Activated gamma-delta T cell treated with anti-CD3 and anti-CD28 coated beads, Interleukin-2, amount 50 U/mL, for 16 hours (primary cell): ENCODE measurements at regions not wholly inside any gene's neighbourhood (a gene's known extent, or its start where the extent isn't known, plus 50 kb on each side); places are given as distances from the start of the nearest gene placed in this dataset.

Experiments
- DNase-seq: peaks from one replicate; pipeline ENCODE4 v3.0.0-alpha.2; 2020; ENCODE audit warnings: low read depth

DNA sequence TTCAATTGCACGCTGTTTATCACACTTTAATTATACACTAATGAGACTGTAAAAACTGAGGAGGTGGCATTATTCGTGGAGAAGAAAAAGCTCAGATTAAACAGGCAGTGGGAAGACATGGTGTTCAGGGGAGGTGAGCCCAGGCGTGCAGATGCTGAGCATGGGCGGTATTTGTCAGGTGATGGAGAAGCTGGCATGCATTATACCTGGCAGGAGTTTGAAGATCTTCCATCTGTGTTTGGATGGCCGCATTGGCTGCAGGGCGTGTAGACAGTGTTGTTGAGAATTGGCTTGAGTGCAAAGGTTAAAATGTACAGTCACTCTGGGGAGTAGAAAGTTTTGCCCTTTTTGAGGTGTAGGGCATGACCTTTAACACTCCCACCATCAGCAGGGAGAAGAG, 213.8 kb downstream of the ERMARD start:
- no peak for DNase-seq

DNA sequence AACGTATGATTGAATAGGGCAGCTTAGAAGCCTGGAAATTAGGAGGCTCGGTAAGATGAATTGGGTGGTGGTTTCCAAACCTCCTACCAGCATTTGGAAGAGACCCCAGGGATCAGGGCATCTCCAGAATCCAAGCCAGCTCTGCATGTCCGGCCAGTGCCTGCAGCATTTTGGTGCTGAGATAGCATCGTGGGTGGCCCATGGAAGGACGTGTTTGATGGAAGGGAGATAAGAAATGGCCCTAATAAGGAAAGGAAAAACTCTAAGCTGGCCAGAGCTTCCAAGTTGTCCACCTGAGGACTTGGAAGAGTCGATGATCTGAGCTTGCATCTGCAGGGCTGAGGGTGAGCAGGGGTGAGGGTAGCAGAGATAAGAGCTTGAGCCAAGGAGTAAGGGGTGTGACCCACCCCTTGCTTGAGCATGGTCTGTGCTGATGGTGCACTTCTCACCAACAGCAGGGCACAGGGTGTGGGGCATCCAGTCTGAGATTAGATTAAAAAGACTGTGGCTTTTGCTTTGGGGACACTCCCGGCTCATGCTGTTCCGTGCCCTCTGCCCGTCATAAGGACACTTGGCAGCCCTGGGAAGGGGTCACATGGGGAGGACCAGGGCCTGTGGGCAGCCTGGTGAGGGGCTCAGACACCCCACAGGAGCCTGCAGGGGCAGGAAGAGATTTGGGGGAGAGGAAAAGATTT, 213.2 kb downstream of the ERMARD start:
- no peak for DNase-seq

- DNase-seq = no peak
Measured at GRCh38 chr6:169963581-169964297, 212.3 kb downstream of the ERMARD start.

GRCh38 chr6:169962604-169963469, 211.4 kb downstream of the ERMARD start:
- DNase-seq = no peak

DNA sequence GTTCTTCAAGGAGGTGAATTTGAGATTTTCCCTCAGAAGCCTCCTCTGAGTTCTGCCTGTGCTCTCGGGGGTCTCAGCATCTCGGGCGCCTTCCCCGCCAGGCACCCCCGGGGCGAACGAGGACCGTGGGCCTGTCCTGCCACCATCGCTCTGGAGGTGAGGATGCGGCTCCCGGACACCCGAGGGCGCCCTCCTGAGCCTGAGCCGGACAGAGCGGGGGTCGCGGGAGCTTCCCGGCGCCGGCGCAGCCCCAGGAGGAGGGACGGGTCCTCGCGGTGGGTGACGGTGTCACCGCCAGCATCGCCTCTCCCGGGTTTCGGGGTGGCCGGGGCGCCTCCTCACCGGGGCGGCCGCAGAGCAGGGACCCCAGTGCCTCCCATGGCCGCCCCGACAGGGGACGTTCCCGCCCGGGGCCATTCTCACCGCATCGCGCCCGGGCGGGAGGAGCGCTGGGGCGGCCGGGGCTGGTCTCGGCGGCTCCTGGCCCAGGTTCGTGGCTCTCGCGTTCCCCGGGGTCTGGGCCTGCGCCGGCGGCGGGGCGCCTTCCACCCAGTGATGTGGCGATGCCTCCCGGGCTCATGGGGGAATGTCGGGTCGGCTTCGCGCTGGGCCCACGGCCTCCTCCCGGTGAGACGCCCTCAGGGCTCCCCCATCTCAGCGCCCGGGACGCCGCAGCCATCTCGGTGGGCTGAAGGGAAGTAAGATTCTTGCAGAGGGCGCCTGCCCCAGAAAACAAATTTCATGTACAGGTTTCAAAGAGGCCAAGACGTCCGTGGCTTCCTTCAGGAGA, 210.5 kb downstream of the ERMARD start:
- no peak for DNase-seq

GRCh38 chr6:169960886-169961611, 209.6 kb downstream of the ERMARD start:
- no peak for DNase-seq

- DNase-seq = no peak
Measured at GRCh38 chr6:169960521-169960885, 209.1 kb downstream of the ERMARD start.

- no peak for DNase-seq
Measured at GRCh38 chr6:169960003-169960344, 208.6 kb downstream of the ERMARD start.

- no peak for DNase-seq
Measured at GRCh38 chr6:169959136-169960002, 207.9 kb downstream of the ERMARD start.

GRCh38 chr6:169958510-169958909, 207.1 kb downstream of the ERMARD start:
- no peak for DNase-seq

- no peak for DNase-seq
Measured at GRCh38 chr6:169957351-169957963, 206.0 kb downstream of the ERMARD start.

DNA sequence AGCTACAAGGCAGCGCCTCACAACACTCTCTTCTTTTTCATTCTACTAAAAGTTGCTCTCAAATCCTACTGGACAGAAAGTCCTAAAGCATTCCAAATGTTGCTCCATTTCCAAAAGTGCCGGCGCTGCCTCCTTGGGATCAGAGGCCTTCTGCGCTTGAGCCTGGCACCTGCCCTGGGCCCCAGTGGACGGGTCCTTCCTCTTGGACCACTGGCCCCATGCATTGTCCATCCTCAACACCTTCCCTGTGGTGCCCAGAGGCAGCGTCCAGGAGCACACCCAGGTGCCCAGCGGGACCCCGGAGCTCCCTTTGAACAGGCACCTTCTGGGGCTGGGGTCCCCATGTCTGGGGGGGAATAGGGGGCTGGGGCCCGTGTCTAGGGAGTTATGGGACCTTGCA, 205.2 kb downstream of the ERMARD start:
- DNase-seq = no peak

DNA sequence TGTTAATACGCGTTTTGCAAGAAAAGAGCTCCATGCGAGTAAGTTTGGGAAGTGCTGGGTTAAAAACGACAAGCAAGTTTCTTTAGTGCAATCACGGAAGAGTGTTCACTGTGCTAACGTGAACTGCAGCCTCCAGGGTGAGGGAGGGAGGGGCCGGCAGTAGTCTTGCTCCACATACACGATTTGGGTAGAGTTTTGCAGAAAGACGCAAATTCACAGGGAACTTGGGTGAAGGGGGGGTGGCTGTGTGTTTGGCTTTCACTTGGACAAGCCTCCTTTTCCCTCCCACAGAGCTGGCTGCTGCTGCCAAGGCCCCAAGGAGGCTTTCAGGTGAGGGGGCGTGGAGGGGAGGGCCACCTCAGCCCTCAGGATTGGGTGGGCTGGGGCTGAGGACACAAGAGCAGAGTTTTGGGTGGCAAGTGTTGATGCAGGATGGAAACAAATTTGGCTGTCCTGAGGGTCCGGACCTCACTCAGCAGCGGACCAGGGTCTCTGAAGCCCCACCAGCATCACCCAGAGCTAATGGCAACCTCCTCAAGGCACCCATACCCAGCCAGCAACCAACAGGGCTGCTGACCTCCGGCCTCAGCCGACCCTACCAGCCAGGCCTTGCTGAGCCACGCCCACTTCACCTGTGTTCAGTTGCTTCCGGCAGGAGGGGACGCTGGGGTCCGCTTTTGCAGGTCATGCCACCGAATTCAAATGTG, 204.5 kb downstream of the ERMARD start:
- DNase-seq = no peak

DNA sequence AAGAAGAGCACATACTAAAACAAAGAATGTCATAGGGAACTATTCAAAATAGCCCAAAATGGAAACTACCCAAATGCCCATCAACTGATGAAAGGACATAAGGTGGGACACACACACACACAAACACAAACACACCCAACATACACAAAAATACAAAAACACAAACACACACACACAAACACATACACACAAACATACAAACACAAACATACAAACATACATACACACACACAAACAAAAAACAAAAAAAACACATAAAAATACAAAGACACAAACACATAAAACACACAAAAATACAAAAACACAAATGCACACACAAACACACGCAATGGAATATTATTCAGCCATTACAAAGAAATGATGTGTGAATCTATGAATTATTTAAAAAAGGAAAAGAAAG, 203.6 kb downstream of the ERMARD start:
- no peak for DNase-seq

DNA sequence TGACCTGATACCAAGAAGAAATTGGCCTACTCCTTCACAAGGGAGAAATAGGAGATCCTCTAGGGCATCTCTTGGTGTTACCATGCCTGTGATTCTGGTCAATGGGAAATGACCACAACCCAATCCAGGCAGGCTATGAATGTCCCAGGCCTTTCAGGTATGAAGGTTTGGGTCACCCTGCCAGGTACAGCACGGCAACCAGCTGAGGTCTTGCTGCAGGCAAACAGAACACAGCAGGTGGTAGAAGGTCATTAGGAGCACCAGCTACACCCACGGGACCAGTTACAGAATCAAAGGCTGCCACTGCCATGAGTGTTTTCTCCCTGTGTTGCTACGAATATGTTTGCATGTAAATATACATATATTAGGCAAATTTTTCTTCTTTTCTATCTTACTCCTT, 202.3 kb downstream of the ERMARD start:
- no peak for DNase-seq

DNA sequence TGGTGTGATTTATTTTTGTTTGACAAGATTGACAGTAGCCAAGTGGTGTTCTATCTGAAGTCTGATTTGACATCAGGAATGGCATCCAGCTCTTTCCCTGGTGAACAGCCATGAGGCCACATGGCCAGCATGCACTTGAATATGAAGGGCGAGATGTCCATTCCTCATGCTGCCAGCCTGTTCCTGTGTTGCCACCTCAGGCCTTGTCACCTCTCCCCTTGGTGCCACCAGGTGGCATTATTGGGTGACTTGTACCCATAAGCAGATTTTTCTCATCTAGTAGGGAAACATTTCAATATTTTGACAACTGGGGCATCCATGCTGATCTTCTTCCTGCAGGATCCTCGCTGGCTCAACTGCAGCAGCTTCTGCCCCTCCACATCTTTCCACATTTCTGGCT, 199.1 kb downstream of the ERMARD start:
- no peak for DNase-seq

GRCh38 chr6:169949511-169950097, 198.2 kb downstream of the ERMARD start:
- DNase-seq = no peak

- DNase-seq = no peak
Measured at GRCh38 chr6:169946971-169947370, 195.5 kb downstream of the ERMARD start.

DNA sequence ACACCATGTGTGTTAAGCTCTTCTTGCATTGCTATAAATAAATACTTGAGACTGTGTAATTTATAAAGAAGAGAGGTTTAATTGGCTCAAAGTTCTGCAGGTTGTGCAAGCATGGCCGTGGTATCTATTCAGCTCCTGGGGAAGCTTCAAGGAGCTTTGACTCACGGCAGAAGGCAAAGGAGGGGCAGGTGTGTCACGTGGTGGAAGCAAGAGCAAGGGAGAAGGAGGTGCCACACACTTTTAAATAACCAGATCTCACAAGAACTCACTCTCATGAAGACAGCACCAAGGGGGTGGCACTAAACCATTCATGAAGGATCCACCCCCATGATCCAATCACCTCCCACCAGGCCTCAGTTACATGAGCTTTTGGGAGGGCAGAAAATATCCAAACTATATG, 193.7 kb downstream of the ERMARD start:
- DNase-seq = no peak
